Chondrocyte (in vitro differentiated cells): ENCODE measurements at regions not wholly inside any gene's neighbourhood (a gene's known extent, or its start where the extent isn't known, plus 50 kb on each side); places are given as distances from the start of the nearest gene placed in this dataset.

Experiments
- DNase-seq: peaks from one replicate; pipeline ENCODE4 v3.0.0; 2021; ENCODE audit warnings: mixed read lengths, low spot score
- H3K27ac Mint-ChIP-seq: one replicate; pipeline ENCODE4 v1.8.0; 2021; ENCODE audit warnings: mild to moderate bottlenecking, moderate library complexity, mixed read lengths; ENCODE audit not compliant: unreplicated experiment
- H3K27me3 Mint-ChIP-seq: 2 replicates; pipeline ENCODE4 v1.8.0; 2021; ENCODE audit warnings: low read depth, mixed read lengths
- H3K36me3 Mint-ChIP-seq: 2 replicates; pipeline ENCODE4 v1.8.0; 2021; ENCODE audit warnings: low read depth, mixed read lengths
- H3K4me1 Mint-ChIP-seq: 2 replicates; pipeline ENCODE4 v1.8.0; 2021; ENCODE audit warnings: low read depth, mild to moderate bottlenecking, mixed read lengths
- H3K4me3 Mint-ChIP-seq: one replicate; pipeline ENCODE4 v1.8.0; 2021; ENCODE audit warnings: mild to moderate bottlenecking, moderate library complexity, mixed read lengths; ENCODE audit not compliant: unreplicated experiment
- H3K9me3 Mint-ChIP-seq: 2 replicates; pipeline ENCODE4 v1.8.0; 2021; ENCODE audit warnings: low read depth, mixed read lengths
- CTCF ChIP-seq: fragments of 200-600 bp; sonication (generic); IDR thresholded peaks from 2 replicates; pipeline ENCODE4 v1.5.0; 2021; ENCODE audit warnings: antibody characterized with exemption, mild to moderate bottlenecking, moderate library complexity

- Mint-ChIP-seq H3K27me3 (no peaks in the 10 kb centered on the region), H3K4me3 (no peak overlapping the region), H3K36me3 (no peaks in the 10 kb centered on the region), H3K27ac (no peak overlapping the region), H3K9me3 (no peaks in the 10 kb centered on the region), H3K4me1 (peaks cover 29% of the 10 kb centered on the region)
- TF ChIP-seq CTCF = no peak
- no peak for DNase-seq
These were observed 718.3 kb downstream of the EPM2A start for GRCh38 chr6:145017051-145017450.

- no peak for DNase-seq
- H3K27ac Mint-ChIP-seq = no peak overlapping the region
- H3K36me3 Mint-ChIP-seq = no peaks in the 10 kb centered on the region
- H3K9me3 Mint-ChIP-seq = no peaks in the 10 kb centered on the region
- H3K27me3 Mint-ChIP-seq = no peaks in the 10 kb centered on the region
- peaks cover 29% of the 10 kb centered on the region for H3K4me1 Mint-ChIP-seq
- TF ChIP-seq CTCF = no peak
- no peak overlapping the region for H3K4me3 Mint-ChIP-seq
These were observed 717.8 kb downstream of the EPM2A start for GRCh38 chr6:145017516-145017915.

GRCh38 chr6:145018027-145018426 lies 717.3 kb downstream of the EPM2A start:
- H3K27ac Mint-ChIP-seq = no peak overlapping the region
- peaks cover 29% of the 10 kb centered on the region for H3K4me1 Mint-ChIP-seq

GRCh38 chr6:145020114-145020513 lies 715.2 kb downstream of the EPM2A start:
- H3K27me3 Mint-ChIP-seq = no peaks in the 10 kb centered on the region
- H3K4me3 Mint-ChIP-seq = no peak overlapping the region
- H3K9me3 Mint-ChIP-seq = no peaks in the 10 kb centered on the region
- no peak for DNase-seq
- peaks cover 20% of the 10 kb centered on the region for H3K4me1 Mint-ChIP-seq
- no peaks in the 10 kb centered on the region for H3K36me3 Mint-ChIP-seq
- TF ChIP-seq CTCF = no peak
- no peak overlapping the region for H3K27ac Mint-ChIP-seq

More at GRCh38 chr6:145018027-145018426, 717.3 kb downstream of the EPM2A start:
- no peak for TF ChIP-seq CTCF
- no peaks in the 10 kb centered on the region for H3K36me3 Mint-ChIP-seq
- no peaks in the 10 kb centered on the region for H3K9me3 Mint-ChIP-seq
- H3K27me3 Mint-ChIP-seq = no peaks in the 10 kb centered on the region
- no peak overlapping the region for H3K4me3 Mint-ChIP-seq
- DNase-seq = no peak

- H3K27ac Mint-ChIP-seq = no peak overlapping the region
- no peak overlapping the region for H3K4me3 Mint-ChIP-seq
- H3K27me3 Mint-ChIP-seq = no peaks in the 10 kb centered on the region
- no peaks in the 10 kb centered on the region for H3K9me3 Mint-ChIP-seq
- no peak for TF ChIP-seq CTCF
- peaks cover 17% of the 10 kb centered on the region for H3K4me1 Mint-ChIP-seq
- DNase-seq = no peak
- no peaks in the 10 kb centered on the region for H3K36me3 Mint-ChIP-seq
These were observed 714.8 kb downstream of the EPM2A start for GRCh38 chr6:145020543-145020942.
